ENCODE measurements at regions not wholly inside any gene's neighbourhood (a gene's known extent, or its start where the extent isn't known, plus 50 kb on each side); places are given as distances from the start of the nearest gene placed in this dataset.

- Histone ChIP-seq H4K20me1 (ENCODE audit: insufficient read depth, low read length, poor library complexity, severe bottlenecking) (no peaks in the 10 kb centered on the region), H3K9me2 (replicated peaks; ENCODE audit: low read depth, low read length) (no peaks in the 10 kb centered on the region)
- TF ChIP-seq EZH2phosphoT487 (IDR thresholded peaks at IDR 0.05; ENCODE audit: borderline replicate concordance) = no peak
- no peak for TF ChIP-seq CTCF (conservative IDR thresholded peaks at IDR 0.05; ENCODE audit: low read length)
Measured at GRCh38 chr12:41636653-41637052, 448.5 kb downstream of the PDZRN4 start.

GRCh38 chr12:41635626-41636364 lies 447.7 kb downstream of the PDZRN4 start:
- Histone ChIP-seq H4K20me1 (ENCODE audit: insufficient read depth, low read length, poor library complexity, severe bottlenecking) (no peaks in the 10 kb centered on the region), H3K9me3 (ENCODE audit: insufficient read depth, low read depth, low read length) (no peaks in the 10 kb centered on the region), H3K79me2 (ENCODE audit: insufficient read depth, low read length) (no peaks in the 10 kb centered on the region), H3K4me1 (ENCODE audit: insufficient read depth, low read length, poor library complexity, severe bottlenecking) (no peaks in the 10 kb centered on the region), H3F3A (ENCODE audit: low read depth) (no peaks in the 10 kb centered on the region), H3K9ac (ENCODE audit: low read depth, low read length, poor library complexity, severe bottlenecking) (no peak overlapping the region), H3K27me3 (ENCODE audit: insufficient read depth, low read length, poor library complexity, severe bottlenecking) (no peaks in the 10 kb centered on the region), H3K4me3 (ENCODE audit: low read length, poor library complexity, severe bottlenecking) (no peak overlapping the region), H3K4me2 (ENCODE audit: low read depth, low read length, poor library complexity, severe bottlenecking) (no peak overlapping the region), H3K9me2 (replicated peaks; ENCODE audit: low read depth, low read length) (no peaks in the 10 kb centered on the region), H3K36me3 (ENCODE audit: insufficient read depth, low read length) (no peaks in the 10 kb centered on the region), H2AFZ (ENCODE audit: low read length) (no peak overlapping the region; the same call in 1 of the 2 replicates)
- TF ChIP-seq CTCF (conservative IDR thresholded peaks at IDR 0.05; ENCODE audit: low read length) (no peak), EZH2phosphoT487 (IDR thresholded peaks at IDR 0.05; ENCODE audit: borderline replicate concordance) (no peak)

More at GRCh38 chr12:41636653-41637052, 448.5 kb downstream of the PDZRN4 start:
- no peak overlapping the region for H2AFZ ChIP-seq (ENCODE audit: low read length)
- no peaks in the 10 kb centered on the region for H3K36me3 ChIP-seq (ENCODE audit: insufficient read depth, low read length)
- no peak overlapping the region for H3K9ac ChIP-seq (ENCODE audit: low read depth, low read length, poor library complexity, severe bottlenecking)
- H3K4me3 ChIP-seq (ENCODE audit: low read length, poor library complexity, severe bottlenecking) = no peak overlapping the region
- no peaks in the 10 kb centered on the region for H3K79me2 ChIP-seq (ENCODE audit: insufficient read depth, low read length)
- no peaks in the 10 kb centered on the region for H3K27me3 ChIP-seq (ENCODE audit: insufficient read depth, low read length, poor library complexity, severe bottlenecking)
- no peaks in the 10 kb centered on the region for H3F3A ChIP-seq (ENCODE audit: low read depth)
- H3K4me1 ChIP-seq (ENCODE audit: insufficient read depth, low read length, poor library complexity, severe bottlenecking) = no peaks in the 10 kb centered on the region
- H3K9me3 ChIP-seq (ENCODE audit: insufficient read depth, low read depth, low read length) = no peaks in the 10 kb centered on the region
- H3K4me2 ChIP-seq (ENCODE audit: low read depth, low read length, poor library complexity, severe bottlenecking) = no peak overlapping the region

- Histone ChIP-seq H3K4me2 (ENCODE audit: low read depth, low read length, poor library complexity, severe bottlenecking) (no peak overlapping the region), H3K27me3 (ENCODE audit: insufficient read depth, low read length, poor library complexity, severe bottlenecking) (no peaks in the 10 kb centered on the region), H3K4me1 (ENCODE audit: insufficient read depth, low read length, poor library complexity, severe bottlenecking) (no peaks in the 10 kb centered on the region), H2AFZ (ENCODE audit: low read length) (no peak overlapping the region), H3K36me3 (ENCODE audit: insufficient read depth, low read length) (no peaks in the 10 kb centered on the region), H3K9me2 (replicated peaks; ENCODE audit: low read depth, low read length) (no peaks in the 10 kb centered on the region), H4K20me1 (ENCODE audit: insufficient read depth, low read length, poor library complexity, severe bottlenecking) (no peaks in the 10 kb centered on the region), H3K9ac (ENCODE audit: low read depth, low read length, poor library complexity, severe bottlenecking) (no peak overlapping the region), H3F3A (ENCODE audit: low read depth) (no peaks in the 10 kb centered on the region), H3K4me3 (ENCODE audit: low read length, poor library complexity, severe bottlenecking) (no peak overlapping the region), H3K9me3 (ENCODE audit: insufficient read depth, low read depth, low read length) (no peaks in the 10 kb centered on the region), H3K79me2 (ENCODE audit: insufficient read depth, low read length) (no peaks in the 10 kb centered on the region)
- TF ChIP-seq EZH2phosphoT487 (IDR thresholded peaks at IDR 0.05; ENCODE audit: borderline replicate concordance) = no peak
- no peak for TF ChIP-seq CTCF (conservative IDR thresholded peaks at IDR 0.05; ENCODE audit: low read length)
Measured at GRCh38 chr12:41634091-41634490, 446.0 kb downstream of the PDZRN4 start.

All from Loucy (cell line).